Thymus (tissue), 11 donors: ENCODE measurements at regions not wholly inside any gene's neighbourhood (a gene's known extent, or its start where the extent isn't known, plus 50 kb on each side); places are given as distances from the start of the nearest gene placed in this dataset.

ENCODE experiments used
- DNase-seq, 9 donors: peaks; one replicate each; pipeline ENCODE4 v3.0.0-alpha.2; 2013; ENCODE audit warnings: low spot score in 9 of 9, low read depth in 6 of 9, missing footprints in 1 of 9
- H3K27ac ChIP-seq, 2 donors: one replicate each; pipeline ENCODE4 v1.5.1; 2013; ENCODE audit warnings: control low read depth in 1 of 2, low read depth in 1 of 2, low read length in 1 of 2, mild to moderate bottlenecking in 1 of 2, moderate library complexity in 1 of 2
- H3K27me3 ChIP-seq, 2 donors: one replicate each; pipeline ENCODE4 v1.5.1; 2013; ENCODE audit warnings: low read length in 1 of 2; ENCODE audit not compliant: control insufficient read depth in 2 of 2, insufficient read depth in 1 of 2
- H3K36me3 ChIP-seq, 2 donors: one replicate each; pipeline ENCODE4 v1.5.1; 2013; ENCODE audit warnings: low read length in 1 of 2, mild to moderate bottlenecking in 1 of 2, moderate library complexity in 1 of 2; ENCODE audit not compliant: control insufficient read depth in 2 of 2, insufficient read depth in 2 of 2
- H3K4me1 ChIP-seq, 2 donors: one replicate each; pipeline ENCODE4 v1.5.1; 2013; ENCODE audit warnings: low read length in 2 of 2; ENCODE audit not compliant: control insufficient read depth in 2 of 2, insufficient read depth in 2 of 2
- H3K4me3 ChIP-seq, 2 donors: one replicate each; pipeline ENCODE4 v1.5.1; 2013; ENCODE audit warnings: low read length in 2 of 2, control low read depth in 1 of 2, mild to moderate bottlenecking in 1 of 2
- H3K9me3 ChIP-seq, 2 donors: one replicate each; pipeline ENCODE4 v1.5.1; 2013; ENCODE audit warnings: low read length in 1 of 2, mild to moderate bottlenecking in 1 of 2; ENCODE audit not compliant: control insufficient read depth in 2 of 2, insufficient read depth in 1 of 2
- WGBS: extraction: QIAGEN DNeasy Blood & Tissue Kit; methylation state at CpG from one replicate; pipeline ENCODE4 v1.1.7; 2013; 5-methylcytosine and 5-hydroxymethylcytosine counted together
- donor health status: healthy.

DNA sequence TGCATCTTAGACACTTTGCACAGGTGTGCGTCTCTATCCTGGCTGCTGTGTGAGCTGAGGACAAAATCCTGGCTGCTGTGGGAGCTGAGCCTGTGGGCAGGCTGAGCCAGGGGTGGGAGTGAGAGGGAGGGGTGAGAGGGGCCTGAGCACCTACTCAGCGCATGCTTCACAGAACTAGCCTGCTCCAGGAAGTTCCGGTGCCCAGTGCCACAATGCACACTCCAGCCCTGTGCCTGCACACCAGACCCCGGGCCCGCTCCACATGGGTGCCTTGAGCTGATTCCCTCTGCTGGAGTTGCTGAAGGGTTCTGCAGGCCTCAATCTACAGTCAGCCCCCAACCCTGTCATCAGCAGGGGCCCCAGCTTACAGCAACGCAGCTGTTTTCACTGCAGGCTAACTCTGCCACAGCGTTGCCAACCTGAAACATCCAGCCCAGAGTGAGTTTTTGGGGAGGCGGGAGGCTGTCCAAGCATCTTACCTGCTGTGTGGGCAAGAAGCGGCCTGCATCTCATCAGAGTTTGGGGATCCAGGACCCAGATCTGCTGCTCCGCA, 1377.9 kb downstream of the TBC1D22A start:
- DNase-seq: peak in 2 of 9 donors; percentile 54 to 68
- H3K36me3 ChIP-seq: no peaks in the 10 kb centered on the region
- H3K4me1 ChIP-seq: peaks cover 44 to 62% of the 10 kb centered on the region in 2 donors
- H3K9me3 ChIP-seq: no peaks in the 10 kb centered on the region
- no peaks in the 10 kb centered on the region for H3K27me3 ChIP-seq
- H3K4me3 ChIP-seq: no peak overlapping the region
- peak overlapping the region in 1 of 2 donors; percentile 76 for H3K27ac ChIP-seq
- WGBS: 90% methylated on average over 10 of the region's 10 CpGs

GRCh38 chr22:48139776-48140175, 1377.3 kb downstream of the TBC1D22A start:
- DNase-seq: no peak
- WGBS: 92% methylated on average over 8 of the region's 8 CpGs

GRCh38 chr22:48138855-48139254, 1376.4 kb downstream of the TBC1D22A start:
- Histone ChIP-seq H3K36me3 (no peaks in the 10 kb centered on the region), H3K4me1 (peaks cover 42 to 54% of the 10 kb centered on the region in 2 donors), H3K27ac (peak overlapping the region in 1 of 2 donors; percentile 76), H3K9me3 (peaks cover under 1 to 3% of the 10 kb centered on the region in 2 donors), H3K4me3 (no peak overlapping the region), H3K27me3 (no peaks in the 10 kb centered on the region)
- 3% methylated on average over 11 of the region's 11 CpGs for WGBS
- DNase-seq: peak in 7 of 9 donors; percentile 37 to 77 (median 53)

More at GRCh38 chr22:48139776-48140175, 1377.3 kb downstream of the TBC1D22A start:
- Histone ChIP-seq H3K36me3 (no peaks in the 10 kb centered on the region), H3K4me1 (peaks cover 42 to 56% of the 10 kb centered on the region in 2 donors), H3K27ac (peak overlapping the region in 1 of 2 donors; percentile 76), H3K4me3 (no peak overlapping the region), H3K27me3 (no peaks in the 10 kb centered on the region), H3K9me3 (no peaks in the 10 kb centered on the region)

DNA sequence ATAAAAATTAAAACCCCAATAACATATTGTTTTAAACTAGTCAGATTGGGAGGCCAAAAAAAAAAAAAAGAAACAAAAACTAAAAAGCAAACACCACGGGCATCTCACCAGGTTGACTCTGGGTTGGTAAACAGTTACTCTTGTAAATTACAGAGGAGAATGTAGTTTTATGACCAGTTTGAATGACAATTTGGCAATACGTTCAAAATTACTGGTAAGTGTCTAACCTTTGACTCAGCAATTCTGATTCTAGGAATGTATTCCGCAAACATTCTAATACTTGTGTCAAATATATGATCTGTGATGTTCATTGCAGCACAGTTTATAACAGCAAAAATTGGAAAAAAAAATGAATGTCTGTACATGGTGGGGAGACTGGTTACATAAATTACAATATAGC, 1376.0 kb downstream of the TBC1D22A start:
- Histone ChIP-seq H3K4me1 (peaks cover 38 to 54% of the 10 kb centered on the region in 2 donors), H3K27me3 (no peaks in the 10 kb centered on the region), H3K4me3 (no peak overlapping the region), H3K27ac (peak overlapping the region in 1 of 2 donors; percentile 76), H3K36me3 (no peaks in the 10 kb centered on the region), H3K9me3 (peaks cover 1 to 5% of the 10 kb centered on the region in 2 donors)
- DNase-seq: no peak
- 27% methylated on average over 3 of the region's 3 CpGs for WGBS

DNA sequence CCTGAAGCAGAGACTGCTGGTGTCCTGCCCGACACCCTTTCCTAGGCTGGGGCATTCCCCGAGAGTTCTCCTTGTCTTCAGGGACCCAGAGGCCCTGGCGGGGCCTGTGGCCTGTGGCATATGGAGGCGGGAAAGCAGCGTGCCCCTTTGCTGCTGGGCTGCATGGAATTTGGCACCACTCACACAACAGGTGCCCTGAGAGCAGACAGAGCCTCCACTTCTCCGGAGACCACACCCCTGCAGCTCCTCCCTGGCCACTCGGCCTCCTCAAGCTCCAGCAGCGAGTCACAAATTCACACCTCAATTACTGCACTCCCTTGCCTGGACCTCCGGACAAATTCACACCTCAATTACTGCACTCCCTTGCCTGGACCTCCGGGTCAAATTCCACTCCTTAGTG, 1375.2 kb downstream of the TBC1D22A start:
- Histone ChIP-seq H3K27ac (no peak overlapping the region), H3K36me3 (no peaks in the 10 kb centered on the region), H3K4me1 (peaks cover 37 to 53% of the 10 kb centered on the region in 2 donors), H3K27me3 (no peaks in the 10 kb centered on the region), H3K9me3 (peaks cover 1 to 5% of the 10 kb centered on the region in 2 donors), H3K4me3 (no peak overlapping the region)
- no peak for DNase-seq
- 89% methylated on average over 10 of the region's 10 CpGs for WGBS

DNA sequence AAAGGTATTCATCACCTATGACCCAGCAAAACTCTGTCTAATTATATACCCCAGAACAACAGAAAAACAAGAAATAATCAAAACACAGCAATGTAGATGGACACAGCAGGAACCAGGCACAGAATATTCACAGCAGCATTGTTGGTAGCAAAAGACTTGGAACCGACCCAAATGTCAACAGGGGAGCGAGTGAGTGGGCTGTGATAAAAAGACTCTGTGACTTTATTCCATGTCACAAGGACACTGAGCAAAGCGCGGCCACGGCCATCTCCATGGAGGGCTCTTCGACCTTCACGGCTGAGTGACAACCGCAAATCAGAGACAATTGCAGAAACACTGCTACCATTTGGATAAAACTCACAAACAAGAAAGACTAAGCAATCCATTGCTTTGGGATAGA, 1373.1 kb downstream of the TBC1D22A start:
- no peak overlapping the region for H3K4me3 ChIP-seq
- H3K9me3 ChIP-seq: peaks cover 1 to 5% of the 10 kb centered on the region in 2 donors
- no peak for DNase-seq
- no peaks in the 10 kb centered on the region for H3K27me3 ChIP-seq
- 97% methylated on average over 8 of the region's 8 CpGs for WGBS
- peaks cover 24 to 33% of the 10 kb centered on the region in 2 donors for H3K4me1 ChIP-seq
- H3K27ac ChIP-seq: no peak overlapping the region
- no peaks in the 10 kb centered on the region for H3K36me3 ChIP-seq

DNA sequence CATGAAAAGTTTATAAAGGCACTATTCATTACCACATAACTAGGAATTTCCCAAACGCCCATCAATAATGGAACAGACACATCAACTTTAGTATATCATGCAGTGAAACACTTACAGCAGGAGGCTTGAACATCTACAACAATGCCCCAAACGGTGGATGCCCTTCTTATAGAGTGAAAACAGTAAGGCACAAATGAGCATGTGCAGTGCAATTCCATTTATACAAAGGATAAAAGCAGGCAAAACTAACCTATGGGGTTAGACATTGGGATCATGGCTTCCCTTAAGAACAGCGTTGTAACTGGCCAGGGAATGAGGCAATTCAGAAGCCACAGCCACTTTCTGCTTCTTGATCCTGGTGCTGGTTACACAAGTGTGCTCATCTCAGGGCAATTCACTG, 1363.0 kb downstream of the TBC1D22A start:
- Histone ChIP-seq H3K4me3 (no peak overlapping the region), H3K9me3 (no peaks in the 10 kb centered on the region), H3K36me3 (no peaks in the 10 kb centered on the region), H3K4me1 (peaks cover 0 to 2% of the 10 kb centered on the region in 2 donors), H3K27me3 (no peaks in the 10 kb centered on the region), H3K27ac (no peak overlapping the region)
- WGBS: 91% methylated on average over 3 of the region's 3 CpGs
- no peak for DNase-seq

DNA sequence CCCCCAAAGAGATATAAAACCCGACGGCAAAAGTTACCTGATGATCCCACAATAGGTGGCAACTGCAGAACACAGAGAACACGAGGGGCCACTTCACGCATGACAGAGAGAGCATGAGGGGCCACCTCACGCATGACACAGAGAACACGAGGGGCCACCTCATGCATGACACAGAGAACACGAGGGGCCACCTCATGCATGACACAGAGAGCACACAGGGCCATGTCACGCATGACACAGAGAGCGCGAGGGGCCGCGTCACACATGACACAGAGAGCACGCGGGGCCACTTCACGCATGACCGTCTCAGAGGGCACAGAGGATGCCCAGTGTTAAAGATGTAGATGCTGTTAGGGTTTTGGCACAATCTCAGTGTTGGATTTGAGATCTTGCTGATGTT, 1359.5 kb downstream of the TBC1D22A start:
- Histone ChIP-seq H3K27me3 (no peaks in the 10 kb centered on the region), H3K4me3 (no peak overlapping the region), H3K27ac (no peak overlapping the region), H3K9me3 (peaks cover 0 to 6% of the 10 kb centered on the region in 2 donors), H3K4me1 (peaks cover 0 to 2% of the 10 kb centered on the region in 2 donors), H3K36me3 (no peaks in the 10 kb centered on the region)
- WGBS: 97% methylated on average over 16 of the region's 16 CpGs
- no peak for DNase-seq

GRCh38 chr22:48118654-48119053, 1356.2 kb downstream of the TBC1D22A start:
- H3K4me1 ChIP-seq: peaks cover 0 to 2% of the 10 kb centered on the region in 2 donors
- peaks cover 0 to 6% of the 10 kb centered on the region in 2 donors for H3K9me3 ChIP-seq
- no peaks in the 10 kb centered on the region for H3K27me3 ChIP-seq
- H3K27ac ChIP-seq: no peak overlapping the region
- DNase-seq: no peak
- H3K36me3 ChIP-seq: no peaks in the 10 kb centered on the region
- no peak overlapping the region for H3K4me3 ChIP-seq
- 92% methylated on average over 7 of the region's 7 CpGs for WGBS
